ENCODE measurements at regions not wholly inside any gene's neighbourhood (a gene's known extent, or its start where the extent isn't known, plus 50 kb on each side); places are given as distances from the start of the nearest gene placed in this dataset.

GRCh38 chr16:27650073-27650701, 100.2 kb downstream of the KATNIP start:
- TF ChIP-seq MLLT1 (IDR thresholded peaks at IDR 0.05) (no peak), POLR2AphosphoS5 (IDR thresholded peaks at IDR 0.05; ENCODE audit: control insufficient read depth, insufficient read depth, low read depth, low read length) (no peak), CTCF (IDR thresholded peaks at IDR 0.05 in 2 of 3, conservative IDR thresholded peaks at IDR 0.05 in 1 of 3; ENCODE audit: insufficient read depth in 2 of 3, low read depth in 1 of 3, low read length in 3 of 3) (no peak), TARDBP (IDR thresholded peaks at IDR 0.05) (no peak), PCBP1 (IDR thresholded peaks at IDR 0.05; ENCODE audit: low read depth, low read length, poor library complexity, severe bottlenecking) (no peak), ZNF121 (CRISPR knock-in tag; conservative IDR thresholded peaks at IDR 0.05) (no peak), DEAF1 (CRISPR knock-in tag; IDR thresholded peaks at IDR 0.05) (no peak), EZH2 (IDR thresholded peaks at IDR 0.05; ENCODE audit: borderline replicate concordance, low read depth, low read length) (no peak), MAFF (IDR thresholded peaks at IDR 0.05; ENCODE audit: low read length) (no peak), POLR2A (conservative IDR thresholded peaks at IDR 0.05) (no peak), EP300 (IDR thresholded peaks at IDR 0.05; ENCODE audit: low read length) (no peak), THRAP3 (IDR thresholded peaks at IDR 0.05; ENCODE audit: borderline replicate concordance) (no peak), GTF3C2 (IDR thresholded peaks at IDR 0.05; ENCODE audit: borderline replicate concordance, extremely low read depth, insufficient read length) (no peak)
